Right atrium auricular region (tissue), 2 donors: ENCODE measurements at regions not wholly inside any gene's neighbourhood (a gene's known extent, or its start where the extent isn't known, plus 50 kb on each side); places are given as distances from the start of the nearest gene placed in this dataset.
"Not testable (repeated sequence)": the region's sequence is repeated elsewhere in the genome, so short reads cannot be mapped to it uniquely, and the experiment has no call there.

Source experiments
- DNase-seq: peaks from one replicate; pipeline ENCODE4 v3.0.0-alpha.2; 2019; ENCODE audit warnings: low spot score
- H3K27ac ChIP-seq, 2 donors: fragments of 200-600 bp; sonication (generic); 1 replicate in 1 of 2; 2 replicates in 1 of 2; pipeline ENCODE4 v1.5.1; 2016 to 2019
- H3K27me3 ChIP-seq, 2 donors: fragments of 200-600 bp; sonication (generic); one replicate each; pipeline versions ENCODE4 v1.5.1 to v1.6.0; 2017 to 2019
- H3K36me3 ChIP-seq: fragments of 200-600 bp; sonication (generic); one replicate; pipeline ENCODE4 v1.5.1; 2016
- H3K4me1 ChIP-seq, 2 donors: fragments of 200-600 bp; sonication (generic); one replicate each; pipeline versions ENCODE4 v1.5.1 to v1.6.0; 2017 to 2019
- H3K4me3 ChIP-seq, 2 donors: fragments of 200-600 bp; sonication (generic); 1 replicate in 1 of 2; 2 replicates in 1 of 2; pipeline ENCODE4 v1.5.1; 2017 to 2019; ENCODE audit warnings: mild to moderate bottlenecking in 1 of 2, moderate library complexity in 1 of 2
- H3K9me3 ChIP-seq, 2 donors: fragments of 200-600 bp; sonication (generic); one replicate each; pipeline ENCODE4 v1.5.1; 2019
- CTCF ChIP-seq, 2 donors: fragments of 200-600 bp; sonication (generic); IDR thresholded peaks; one replicate each; pipeline ENCODE4 v1.5.1; 2019; ENCODE audit warnings: antibody characterized with exemption in 2 of 2

- Histone ChIP-seq H3K9me3 (peaks cover 0 to 7% of the 10 kb centered on the region in 2 donors), H3K4me1 (peaks cover 0 to 15% of the 10 kb centered on the region in 2 donors), H3K4me3 (no peak overlapping the region), H3K36me3 (no peaks in the 10 kb centered on the region), H3K27me3 (no peaks in the 10 kb centered on the region), H3K27ac (no peak overlapping the region)
- TF ChIP-seq CTCF (IDR thresholded peaks at IDR 0.05) = no peak
- no peak for DNase-seq
Observed at GRCh38 chr22:44570476-44571445, 72.7 kb upstream of the RTL6 start.

GRCh38 chr22:44569561-44569991, 71.5 kb upstream of the RTL6 start:
- Histone ChIP-seq H3K36me3 (no peaks in the 10 kb centered on the region), H3K4me3 (no peak overlapping the region), H3K9me3 (peaks cover 0 to 17% of the 10 kb centered on the region in 2 donors), H3K27me3 (no peaks in the 10 kb centered on the region), H3K27ac (no peak overlapping the region), H3K4me1 (peaks cover 0 to 12% of the 10 kb centered on the region in 2 donors)
- no peak for TF ChIP-seq CTCF (IDR thresholded peaks at IDR 0.05)
- DNase-seq = no peak

- no peaks in the 10 kb centered on the region for H3K36me3 ChIP-seq
- no peak for DNase-seq
- H3K27ac ChIP-seq = no peak overlapping the region
- H3K27me3 ChIP-seq = no peaks in the 10 kb centered on the region
- no peak overlapping the region for H3K4me3 ChIP-seq
- TF ChIP-seq CTCF (IDR thresholded peaks at IDR 0.05) = peak; percentile 17 to 57
- H3K4me1 ChIP-seq = peaks cover 0 to 6% of the 10 kb centered on the region in 2 donors
- H3K9me3 ChIP-seq = peaks cover 0 to 28% of the 10 kb centered on the region in 2 donors
Observed at GRCh38 chr22:44567846-44568493, 69.9 kb upstream of the RTL6 start.

- not testable (repeated sequence) for DNase-seq, H3K4me3 ChIP-seq, H3K27me3 ChIP-seq
Observed at GRCh38 chr22:44567378-44567841, 69.4 kb upstream of the RTL6 start.

GRCh38 chr22:44566911-44567310, 68.9 kb upstream of the RTL6 start:
- no peak overlapping the region for H3K27ac ChIP-seq
- no peaks in the 10 kb centered on the region for H3K36me3 ChIP-seq
- no peak for DNase-seq
- peaks cover 0 to 6% of the 10 kb centered on the region in 2 donors for H3K4me1 ChIP-seq
- no peak for TF ChIP-seq CTCF (IDR thresholded peaks at IDR 0.05)
- no peaks in the 10 kb centered on the region for H3K27me3 ChIP-seq
- H3K4me3 ChIP-seq = no peak overlapping the region
- H3K9me3 ChIP-seq = peaks cover 0 to 28% of the 10 kb centered on the region in 2 donors

More at GRCh38 chr22:44567378-44567841, 69.4 kb upstream of the RTL6 start:
- not testable (repeated sequence) for H3K4me1 ChIP-seq, H3K27ac ChIP-seq, H3K36me3 ChIP-seq
- H3K9me3 ChIP-seq = peaks cover 0 to 28% of the 10 kb centered on the region in 2 donors

- not testable (repeated sequence) for H3K4me3 ChIP-seq, H3K4me1 ChIP-seq, DNase-seq, H3K36me3 ChIP-seq, H3K27me3 ChIP-seq, H3K27ac ChIP-seq
- peaks cover 0 to 28% of the 10 kb centered on the region in 2 donors for H3K9me3 ChIP-seq
Observed at GRCh38 chr22:44562651-44563050, 64.6 kb upstream of the RTL6 start.
